Germinal center (tissue), 1 donor: ENCODE measurements at regions not wholly inside any gene's neighbourhood (a gene's known extent, or its start where the extent isn't known, plus 50 kb on each side); places are given as distances from the start of the nearest gene placed in this dataset.
"Not testable (repeated sequence)": the region's sequence is repeated elsewhere in the genome, so short reads cannot be mapped to it uniquely, and the experiment has no call there.

Experiments
- DNase-seq: peaks from one replicate; pipeline ENCODE4 v3.0.0; 2012; ENCODE audit warnings: mixed read lengths, low spot score

DNA sequence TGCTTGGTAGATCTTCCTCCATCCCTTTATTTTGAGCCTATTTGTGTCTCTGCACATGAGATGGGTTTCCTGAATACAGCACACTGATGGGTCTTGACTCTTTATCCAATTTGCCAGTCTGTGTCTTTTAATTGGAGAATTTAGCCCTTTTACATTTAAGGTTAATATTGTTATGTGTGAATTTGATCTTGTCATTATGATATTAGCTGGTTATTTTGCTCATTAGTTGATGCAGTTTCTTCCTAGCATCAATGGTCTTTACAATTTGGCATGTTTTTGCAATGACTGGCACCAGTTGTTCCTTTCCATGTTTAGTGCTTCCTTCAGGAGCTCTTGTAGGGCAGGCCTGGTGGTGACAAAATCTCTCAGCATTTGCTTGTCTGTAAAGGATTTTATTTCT is 72.4 kb downstream of the HNRNPD start:
- DNase-seq: not testable (repeated sequence)

DNA sequence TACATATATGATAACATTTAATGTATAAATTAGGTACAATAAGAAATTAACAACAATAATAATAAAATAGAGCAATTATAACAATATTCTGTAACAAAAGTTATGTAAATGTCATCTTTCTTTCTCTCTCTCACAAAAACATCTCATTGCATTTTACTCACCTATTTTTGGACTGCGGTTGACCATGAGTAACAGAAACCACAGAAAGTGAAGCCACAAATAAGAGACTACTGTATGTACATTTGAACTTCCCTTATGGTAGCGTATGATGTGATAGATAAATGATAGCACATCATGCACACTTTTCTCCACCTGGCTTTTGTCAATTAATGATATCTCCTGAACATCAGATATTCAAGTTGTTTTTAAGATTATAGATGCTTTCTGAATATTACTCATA is 80.5 kb downstream of the HNRNPD start:
- no peak for DNase-seq

DNA sequence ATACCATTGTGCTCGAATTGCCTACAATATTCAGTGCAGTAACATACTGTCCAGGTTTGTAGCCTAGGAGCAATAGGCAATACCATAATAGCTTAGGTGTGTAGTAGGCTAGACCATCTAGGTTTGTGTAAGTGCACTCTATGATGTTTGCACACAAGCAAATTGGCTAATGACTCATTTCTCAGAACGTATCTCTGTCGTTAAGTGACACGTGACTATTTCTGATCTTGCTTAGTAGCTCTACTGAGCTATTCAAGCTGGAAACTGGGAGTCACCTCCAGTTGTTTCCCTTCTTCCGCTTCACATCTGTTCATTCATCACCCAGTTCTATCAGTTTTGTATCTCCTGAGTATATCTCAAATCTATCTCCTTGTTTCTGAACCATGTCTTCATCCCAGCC is 86.1 kb downstream of the HNRNPD start:
- no peak for DNase-seq

DNA sequence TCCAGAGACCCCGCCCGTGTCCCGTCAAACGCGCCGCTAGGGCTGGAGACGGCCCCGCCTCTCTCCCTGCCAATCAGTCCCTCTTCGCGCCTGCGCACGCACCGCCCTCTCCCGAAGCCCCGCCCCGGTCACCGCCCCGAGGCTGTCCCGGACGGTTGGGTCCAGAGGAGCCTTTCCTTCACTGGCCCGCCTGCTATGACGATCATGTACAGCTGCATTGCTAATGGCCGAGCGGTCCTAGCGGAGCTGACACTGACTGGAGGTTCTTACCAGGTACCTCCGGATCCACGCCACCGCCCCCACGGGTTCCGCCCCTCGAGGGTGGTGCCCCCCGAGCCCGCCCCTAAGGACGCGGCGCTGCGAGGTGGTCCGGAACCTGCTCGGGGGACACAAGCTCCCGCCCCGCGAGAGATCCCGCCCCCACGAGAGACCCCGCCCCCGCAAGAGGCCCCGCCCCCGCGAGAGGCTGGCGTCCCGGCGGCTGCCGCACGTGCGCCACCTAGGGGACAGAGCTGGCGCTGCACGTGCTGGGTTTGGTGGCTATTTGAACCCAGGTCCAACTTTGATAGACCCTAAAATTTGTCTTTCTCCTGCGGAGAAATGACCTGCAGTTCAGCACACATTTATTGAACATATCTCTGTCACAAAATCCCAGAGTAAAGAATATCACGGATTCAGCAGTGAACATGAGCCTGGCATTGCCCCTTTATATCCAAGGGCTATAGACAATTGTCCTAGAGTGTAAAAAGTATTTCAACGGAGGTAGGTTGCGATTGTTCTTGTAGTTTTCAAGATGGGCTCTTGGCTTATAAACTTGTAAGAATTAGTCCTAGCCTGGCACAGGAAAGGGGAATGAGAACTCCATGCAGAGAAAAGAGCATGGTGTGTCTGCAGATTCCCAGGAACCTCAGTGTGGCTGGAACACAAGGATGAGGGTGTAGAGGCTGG is 88.7 kb downstream of the HNRNPD start:
- DNase-seq: peak; percentile 97

DNA sequence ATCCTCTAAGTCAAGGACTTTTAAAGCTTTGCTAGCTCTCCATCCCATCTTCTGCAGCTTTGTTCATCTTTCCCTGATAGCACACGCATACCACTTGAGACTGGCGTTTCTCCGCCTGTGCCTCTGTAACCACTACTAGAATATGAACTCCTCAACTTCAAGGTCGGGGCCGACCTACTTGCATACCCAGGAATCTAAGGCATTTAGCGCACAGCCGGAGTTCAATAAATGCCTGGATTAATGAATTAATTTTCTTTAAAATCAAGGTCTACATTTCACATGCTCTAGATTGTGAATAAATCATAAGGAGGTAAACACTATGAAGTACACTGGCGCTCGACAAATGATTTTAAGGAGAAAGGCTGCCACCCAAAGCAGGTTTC is 89.3 kb downstream of the HNRNPD start:
- no peak for DNase-seq

DNA sequence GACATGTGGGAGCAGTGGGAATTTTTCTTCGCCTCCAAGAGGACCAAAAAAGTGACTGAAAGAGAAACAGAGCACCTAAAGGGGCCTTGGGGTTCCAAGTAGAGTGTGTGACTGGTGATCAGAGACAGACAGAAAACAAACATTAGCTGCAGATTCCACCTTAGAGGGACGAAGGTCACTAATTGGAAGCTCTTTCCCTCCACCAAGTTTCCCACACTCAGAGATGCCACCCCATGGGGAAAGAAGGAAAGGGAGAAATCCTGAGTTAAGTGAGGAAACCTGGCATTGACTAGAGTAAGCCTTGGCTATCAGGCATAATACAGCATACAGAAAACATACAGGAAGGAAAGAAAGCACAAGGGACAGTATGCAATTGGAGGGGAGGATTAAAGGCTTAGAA is 90.9 kb downstream of the HNRNPD start:
- no peak for DNase-seq

DNA sequence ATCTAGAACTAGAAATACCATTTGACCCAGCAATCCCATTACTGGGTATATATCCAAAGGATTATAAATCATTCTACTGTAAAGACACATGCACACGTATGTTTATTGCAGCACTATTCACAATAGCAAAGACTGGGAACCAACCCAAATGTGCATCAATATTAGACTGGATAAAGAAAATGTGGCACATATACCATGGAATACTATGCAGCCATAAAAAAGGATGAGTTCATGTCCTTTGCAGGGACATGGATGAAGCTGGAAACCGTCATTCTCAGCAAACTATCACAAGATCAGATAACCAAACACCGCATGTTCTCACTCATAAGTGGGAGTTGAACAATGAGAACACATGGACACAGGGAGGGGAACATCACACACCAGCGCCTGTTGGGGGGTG is 94.2 kb downstream of the HNRNPD start:
- not testable (repeated sequence) for DNase-seq

DNA sequence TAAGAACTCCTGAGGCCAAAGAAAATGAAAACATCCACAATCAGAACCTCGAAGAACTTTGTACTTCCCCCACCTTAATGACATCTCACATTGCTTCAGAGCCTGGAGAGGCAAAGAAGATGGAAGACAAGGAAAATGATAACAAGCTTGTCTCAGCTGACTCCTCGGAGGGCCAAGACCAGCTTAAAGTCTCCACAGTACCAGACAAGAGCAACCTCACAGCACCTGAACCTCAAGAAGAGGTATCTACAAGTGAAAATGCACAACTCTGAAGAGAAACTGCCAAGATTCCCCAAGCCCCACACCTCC is 97.5 kb downstream of the HNRNPD start:
- DNase-seq: no peak

DNA sequence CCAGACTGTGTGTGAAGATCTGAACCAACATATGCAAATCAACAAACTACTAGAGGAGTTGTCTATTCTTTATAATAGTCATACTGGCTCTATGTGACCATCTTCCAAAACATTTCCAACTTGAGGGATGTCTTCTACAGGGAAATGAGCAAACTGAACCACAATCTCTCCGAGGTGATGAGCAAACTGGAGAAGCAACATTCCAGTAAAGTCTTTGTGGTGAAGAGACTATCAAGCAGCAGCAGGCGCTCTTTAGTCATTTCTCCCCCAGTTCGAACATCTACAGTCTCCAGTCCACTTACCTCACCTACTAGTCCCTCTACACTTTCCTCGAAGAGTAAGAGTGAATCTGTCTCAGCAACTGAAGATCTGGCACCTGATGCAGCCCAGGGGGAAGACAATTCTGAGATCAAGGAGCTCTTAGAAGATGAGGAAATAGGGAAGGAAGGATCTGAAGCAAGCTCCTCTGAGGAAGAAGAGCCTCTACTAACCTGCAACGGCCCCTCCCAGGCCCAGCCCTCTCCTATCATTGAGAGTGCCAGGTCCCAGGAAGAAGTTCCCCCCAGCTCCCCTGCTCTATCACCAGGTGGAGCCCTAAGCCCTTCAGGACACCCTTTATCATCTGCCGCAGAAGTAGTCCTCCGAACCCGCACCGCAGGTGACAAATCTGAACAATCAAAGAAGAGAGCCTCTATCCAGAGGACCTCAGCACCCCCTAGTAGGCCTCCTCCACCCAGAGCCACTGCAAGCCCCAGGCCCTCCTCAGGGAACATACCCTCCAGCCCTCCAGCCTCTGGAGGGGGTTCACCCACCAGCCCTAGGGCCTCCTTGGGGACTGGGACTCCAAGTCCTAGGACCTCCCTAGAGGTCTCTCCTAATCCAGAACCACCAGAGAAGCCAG is 98.1 kb downstream of the HNRNPD start:
- DNase-seq: no peak

DNA sequence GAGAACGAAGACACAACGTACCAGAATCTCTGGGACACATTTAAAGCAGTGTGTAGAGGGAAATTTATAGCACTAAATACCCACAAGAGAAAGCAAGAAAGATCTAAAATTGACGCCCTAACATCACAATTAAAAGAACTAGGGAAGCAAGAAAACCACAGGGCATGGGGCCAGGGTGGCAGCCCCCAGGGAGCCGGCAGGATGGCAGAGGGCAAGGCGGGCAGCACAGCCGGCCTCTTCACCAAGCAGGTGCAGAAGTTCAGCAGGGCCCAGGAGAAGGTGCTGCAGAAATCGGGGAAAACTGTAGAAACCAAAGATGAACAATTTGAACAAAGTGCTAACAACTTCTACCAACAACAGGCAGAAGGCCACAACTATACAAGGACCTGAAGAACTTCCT is 99.1 kb downstream of the HNRNPD start:
- not testable (repeated sequence) for DNase-seq

DNA sequence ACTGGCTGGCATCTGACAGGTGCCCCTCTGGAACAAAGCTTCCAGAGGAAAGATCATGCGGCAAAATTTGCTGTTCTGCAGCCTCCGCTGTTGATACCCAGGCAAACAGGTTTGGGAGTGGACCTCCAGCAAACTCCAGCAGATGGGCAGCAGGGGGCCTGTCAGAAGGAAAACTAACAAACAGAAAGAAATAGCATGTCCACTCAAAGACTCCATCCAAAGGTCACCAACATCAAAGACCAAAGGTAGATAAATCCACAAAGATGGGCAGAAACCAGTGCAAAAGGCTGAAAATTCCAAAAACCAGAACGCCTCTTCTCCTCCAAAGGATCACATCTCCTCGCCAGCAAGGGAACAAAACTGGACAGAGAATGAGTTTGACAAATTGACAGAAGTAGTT is 101.3 kb downstream of the HNRNPD start:
- not testable (repeated sequence) for DNase-seq

DNA sequence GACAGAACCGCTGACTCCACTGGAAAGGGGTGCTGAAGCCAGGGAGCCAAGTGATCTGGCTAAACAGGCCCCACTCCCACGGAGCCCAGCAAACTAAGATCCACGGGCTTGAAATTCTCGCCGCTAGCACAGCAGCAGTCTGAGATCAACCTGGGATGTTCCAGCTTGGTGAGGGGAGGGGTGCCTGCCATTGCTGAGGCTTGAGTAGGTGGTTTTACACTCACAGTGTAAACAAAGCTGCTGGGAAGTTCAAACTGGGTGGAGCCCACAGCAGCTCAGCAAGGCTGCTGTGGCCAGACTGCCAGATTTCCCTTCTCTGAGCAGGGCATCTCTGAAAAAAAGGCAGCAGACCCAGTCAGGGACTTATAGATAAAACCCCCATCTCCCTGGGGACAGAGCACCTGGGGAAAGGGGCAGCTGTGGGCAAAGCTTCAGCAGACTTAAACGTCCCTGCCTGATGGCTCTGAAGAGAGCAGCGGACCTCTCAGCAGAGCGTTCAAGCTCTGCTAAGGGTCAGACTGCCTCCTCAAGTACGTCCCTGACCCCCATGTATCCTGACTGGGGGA is 101.8 kb downstream of the HNRNPD start:
- not testable (repeated sequence) for DNase-seq

DNA sequence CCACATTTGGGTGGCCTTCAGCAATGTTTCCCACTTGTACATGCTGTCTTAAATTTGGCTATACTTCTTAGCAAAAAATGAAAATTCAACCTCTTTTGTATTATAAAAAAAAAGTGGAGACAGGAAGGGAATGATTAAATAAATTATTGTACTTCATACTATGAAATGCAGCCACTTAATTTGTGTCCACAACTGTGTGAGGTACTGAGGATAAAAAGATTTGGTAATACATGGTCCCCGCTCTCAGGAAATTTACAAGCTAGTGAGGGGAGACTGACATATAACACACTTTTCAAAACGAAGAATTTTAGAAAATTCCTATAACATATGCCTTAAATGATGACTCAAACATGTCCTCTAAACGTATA is 105.0 kb downstream of the HNRNPD start:
- DNase-seq: no peak

DNA sequence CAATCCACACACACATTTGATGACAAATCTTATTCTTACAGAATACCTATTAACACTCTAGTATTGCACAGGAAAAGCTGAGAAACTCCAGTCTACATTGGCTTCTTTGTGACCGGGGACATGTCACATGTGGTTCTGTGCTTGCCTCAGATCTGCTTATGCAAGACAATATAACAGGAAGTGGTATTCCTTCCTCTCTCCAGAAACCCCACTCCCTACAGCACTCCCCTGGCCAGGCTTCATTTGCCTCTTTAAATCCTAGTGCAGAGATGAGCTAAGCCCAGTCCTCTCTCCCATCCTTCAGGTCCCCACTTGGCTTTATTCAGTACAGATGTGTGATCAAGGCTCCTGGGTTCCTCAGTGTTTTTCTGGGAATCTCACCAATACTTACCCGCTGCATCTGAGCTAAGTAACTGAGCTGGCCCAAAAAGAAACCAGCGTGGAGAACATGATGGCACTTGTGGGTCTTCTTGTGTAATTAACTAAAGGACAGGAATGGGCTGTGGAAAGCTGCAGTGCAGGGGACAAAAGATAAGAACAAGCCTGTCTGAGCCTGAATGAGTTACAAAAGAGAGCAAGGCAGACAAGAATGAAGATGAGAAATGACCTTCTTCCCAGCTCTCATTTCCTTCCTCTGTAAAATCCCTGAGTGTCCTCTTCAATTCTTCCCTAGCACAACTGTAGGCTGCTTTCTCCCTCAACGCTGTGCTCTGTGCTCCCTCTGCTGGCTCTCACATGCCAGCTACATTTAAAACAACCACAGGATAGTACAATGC is 105.6 kb downstream of the HNRNPD start:
- peak; percentile 37 for DNase-seq

DNA sequence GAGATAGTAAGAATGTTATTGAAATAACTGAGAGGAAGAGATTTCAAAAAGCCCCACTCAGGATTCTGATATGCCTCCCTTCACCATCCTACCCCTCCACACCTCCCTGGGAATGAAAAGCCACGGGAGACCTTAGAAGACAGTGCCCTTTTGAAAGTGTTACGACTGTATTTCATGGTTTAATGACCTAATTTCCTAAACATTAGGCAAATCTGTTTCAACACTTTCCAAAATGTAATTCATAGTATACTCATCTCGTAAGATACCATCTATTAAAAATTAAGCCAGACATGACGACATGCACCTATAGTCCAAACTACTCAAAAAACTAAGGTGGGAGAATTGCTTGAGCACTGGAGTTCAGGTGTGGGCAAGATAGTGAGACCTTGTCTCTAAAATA is 106.3 kb downstream of the HNRNPD start:
- no peak for DNase-seq

DNA sequence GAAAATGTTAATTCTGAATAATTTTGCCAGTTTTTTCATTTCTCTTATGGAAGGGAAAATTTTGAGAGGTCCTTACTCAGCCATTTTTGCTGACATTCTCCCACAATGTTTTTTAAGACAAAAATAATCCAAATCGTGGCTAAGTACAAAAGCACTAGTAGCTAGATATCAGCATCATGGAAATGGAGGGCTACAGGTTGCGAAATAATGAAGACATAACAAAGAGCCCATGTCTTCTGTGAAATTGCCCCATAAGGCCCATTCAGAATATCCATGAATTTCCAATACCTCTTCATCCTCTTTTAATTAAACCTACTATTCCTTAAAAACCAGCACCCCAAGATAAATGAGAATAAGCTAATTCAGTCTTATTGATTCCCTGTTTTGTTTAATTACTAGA is 107.4 kb downstream of the HNRNPD start:
- DNase-seq: no peak

DNA sequence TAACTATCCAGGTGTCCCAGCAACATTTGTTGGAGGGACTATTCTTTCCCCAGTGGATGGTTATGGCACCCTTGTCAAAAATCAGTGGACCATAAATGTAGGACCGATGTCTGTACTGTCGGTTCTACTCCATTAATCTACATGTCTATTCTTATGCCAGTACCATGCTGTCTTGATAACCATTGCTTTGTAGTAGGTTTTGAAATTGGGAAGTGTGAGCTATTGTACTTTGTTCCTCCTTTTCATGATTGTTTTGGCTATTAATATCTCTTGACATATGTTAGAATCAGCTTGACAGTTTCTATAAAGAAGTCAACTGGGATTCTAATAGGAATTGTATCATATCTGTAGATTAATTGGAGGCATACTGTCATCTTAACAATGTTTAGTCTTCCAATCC is 112.7 kb downstream of the HNRNPD start:
- no peak for DNase-seq

DNA sequence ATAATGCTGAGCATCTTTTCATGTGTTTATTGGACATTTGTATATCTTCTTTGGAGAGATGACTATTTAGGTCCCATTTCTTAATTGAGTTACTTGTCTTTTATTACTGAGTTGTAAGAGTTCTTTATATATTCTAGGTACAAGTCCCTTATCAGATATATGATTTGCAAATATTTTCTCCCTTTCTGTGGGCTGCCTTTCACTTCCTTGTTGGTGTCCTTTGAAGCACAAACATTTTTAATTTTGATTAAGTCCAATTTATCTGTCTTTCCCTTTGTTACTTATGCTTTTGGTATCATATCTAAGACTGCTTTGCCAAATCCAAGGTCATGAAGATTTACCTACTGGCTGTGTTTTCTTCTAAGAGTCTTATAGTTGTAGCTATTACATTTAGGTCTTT is 113.2 kb downstream of the HNRNPD start:
- DNase-seq: no peak

DNA sequence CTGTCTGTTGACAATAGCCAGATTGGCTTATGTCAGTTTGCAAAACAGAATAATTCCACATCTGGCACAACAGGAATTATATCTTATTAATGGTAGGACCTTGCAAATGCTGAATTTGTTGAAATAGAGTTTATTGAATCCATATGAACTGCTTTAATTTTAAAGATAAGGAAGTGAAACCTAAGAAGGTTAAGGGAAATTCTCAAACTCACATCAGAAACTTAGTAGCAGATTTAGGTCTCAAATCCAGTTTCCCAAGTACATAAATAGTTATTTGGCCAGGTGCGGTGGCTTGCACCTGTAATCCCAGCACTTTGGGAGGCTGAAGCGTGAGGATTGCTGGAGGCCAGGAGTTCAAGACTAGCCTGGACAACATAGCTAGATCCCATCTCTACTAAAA is 117.1 kb downstream of the HNRNPD start:
- DNase-seq: no peak

DNA sequence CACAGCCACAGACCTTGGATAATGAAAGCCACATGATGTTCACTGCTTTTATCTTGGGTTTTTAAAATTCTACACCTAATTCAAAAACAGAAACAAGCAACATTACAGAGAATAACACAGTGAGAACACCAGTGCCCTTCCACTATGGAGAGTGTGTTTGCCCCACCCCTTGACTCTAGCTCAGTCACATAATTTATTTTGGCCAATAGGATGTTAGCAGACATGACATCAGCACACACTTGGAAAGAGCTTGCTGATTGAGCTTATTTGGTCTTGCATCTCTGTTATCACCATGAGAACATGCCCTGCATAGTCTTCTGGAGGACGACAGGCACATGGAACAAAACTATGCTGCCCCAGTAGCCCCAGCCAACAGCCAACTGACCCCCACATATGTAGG is 118.1 kb downstream of the HNRNPD start:
- DNase-seq: no peak

DNA sequence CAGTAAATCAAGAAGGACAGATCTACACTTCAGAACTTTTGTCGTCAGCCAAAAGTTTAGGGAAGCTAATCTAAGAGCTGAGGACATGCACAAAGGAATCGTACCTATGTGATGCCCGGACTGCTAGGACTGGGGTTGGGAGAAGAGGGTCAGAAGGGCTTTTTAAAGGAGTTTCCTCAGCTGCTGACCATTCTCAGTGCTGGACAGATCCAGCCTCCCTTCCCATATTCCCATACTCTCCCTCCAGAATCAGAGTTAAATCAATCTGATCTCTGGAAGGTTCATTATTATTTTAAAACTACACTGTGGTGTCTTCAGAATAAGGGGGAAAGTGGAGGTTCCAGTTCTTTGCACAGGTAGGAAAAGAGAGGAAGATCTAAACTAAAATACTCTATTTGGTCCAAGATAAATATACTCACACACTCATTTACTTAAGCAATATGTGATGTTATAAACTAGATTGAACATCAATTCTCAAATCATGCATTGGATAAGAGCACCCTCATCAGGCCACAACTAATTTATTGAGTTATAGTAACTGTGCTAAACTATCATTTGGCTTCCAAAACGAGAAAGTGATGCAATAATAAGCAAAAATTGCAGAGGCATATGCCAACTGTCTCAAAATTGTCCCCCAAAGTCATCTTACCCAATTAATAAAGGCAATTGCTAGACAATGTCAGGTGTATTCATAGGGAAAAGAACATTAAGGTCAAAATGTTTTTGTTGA is 124.7 kb downstream of the HNRNPD start:
- no peak for DNase-seq
